CD4-positive, alpha-beta T cell treated with Interferon alpha-2 for 1 hour (primary cell): ENCODE measurements at regions not wholly inside any gene's neighbourhood (a gene's known extent, or its start where the extent isn't known, plus 50 kb on each side); places are given as distances from the start of the nearest gene placed in this dataset.
"Not testable (repeated sequence)": the region's sequence is repeated elsewhere in the genome, so short reads cannot be mapped to it uniquely, and the experiment has no call there.

Experiments used
- DNase-seq, 2 donors: peaks; one replicate each; pipeline ENCODE4 v3.0.0-alpha.2; 2020 to 2022

DNA sequence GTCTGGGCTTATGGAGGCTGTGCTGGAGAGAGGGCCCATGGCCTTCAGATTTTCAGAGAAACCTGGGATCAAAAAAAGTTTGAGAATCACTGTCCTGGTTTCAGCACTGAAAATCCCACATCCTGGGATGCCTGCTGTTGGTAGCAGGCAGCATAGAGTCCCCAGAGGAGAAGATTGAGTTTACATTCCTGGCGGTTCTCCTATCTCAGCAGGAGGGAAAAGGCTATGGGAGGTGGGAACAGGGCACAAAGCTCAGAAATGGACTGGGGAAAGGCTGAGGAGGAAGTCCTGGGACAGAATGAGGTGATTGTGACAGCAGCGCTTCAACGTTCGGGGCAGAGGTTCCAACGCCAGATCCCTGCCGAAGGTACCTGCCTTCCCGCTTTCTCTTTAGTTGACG, 103.4 kb downstream of the ETS2 start:
- no peak for DNase-seq

- DNase-seq = no peak
Observed at GRCh38 chr21:38908537-38908936, 102.8 kb downstream of the ETS2 start.

GRCh38 chr21:38905752-38906151, 100.0 kb downstream of the ETS2 start:
- DNase-seq = no peak

DNA sequence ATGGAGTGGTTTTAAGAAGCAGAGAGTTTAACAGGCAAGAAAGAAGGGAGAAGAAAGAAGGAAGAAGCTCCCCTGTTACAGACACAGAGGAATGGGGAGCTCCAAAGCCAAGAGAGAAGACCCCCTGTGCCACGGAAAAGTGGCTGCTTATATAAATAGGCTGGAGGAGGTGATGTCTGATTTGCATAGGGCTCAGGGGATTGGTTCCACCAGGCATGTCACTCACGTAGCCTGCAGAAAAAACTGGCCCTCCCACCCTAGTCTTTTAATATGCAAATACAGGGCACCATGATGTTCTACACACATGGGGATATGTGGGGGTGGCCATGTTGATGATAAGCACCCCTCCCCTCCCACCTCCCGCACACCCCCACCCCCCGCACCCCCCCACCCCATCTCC, 99.6 kb downstream of the ETS2 start:
- no peak for DNase-seq

DNA sequence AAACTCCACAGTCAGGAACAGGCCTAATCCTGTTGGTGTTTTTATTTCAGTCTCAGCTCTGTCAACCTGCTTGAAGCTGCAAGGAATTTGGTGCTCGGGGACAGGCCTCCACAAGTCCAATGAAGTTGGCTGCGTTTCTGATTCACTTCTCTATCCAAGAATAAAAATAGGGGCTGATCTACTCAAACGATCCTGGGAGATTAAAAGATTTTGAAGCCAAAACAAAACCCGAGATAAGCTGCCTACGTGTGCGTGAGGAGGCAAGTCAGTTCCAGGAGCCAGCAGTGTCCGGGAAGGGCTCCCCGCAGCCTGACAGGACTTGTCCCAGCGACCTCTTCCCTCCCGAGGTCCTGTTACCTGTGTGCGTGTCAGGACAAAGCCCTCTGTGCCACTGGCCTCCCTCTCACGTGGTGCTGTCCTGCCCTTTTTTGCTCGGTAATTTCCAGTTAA, 98.0 kb downstream of the ETS2 start:
- DNase-seq = no peak

- DNase-seq = no peak
Observed at GRCh38 chr21:38902608-38903445, 97.1 kb downstream of the ETS2 start.

DNA sequence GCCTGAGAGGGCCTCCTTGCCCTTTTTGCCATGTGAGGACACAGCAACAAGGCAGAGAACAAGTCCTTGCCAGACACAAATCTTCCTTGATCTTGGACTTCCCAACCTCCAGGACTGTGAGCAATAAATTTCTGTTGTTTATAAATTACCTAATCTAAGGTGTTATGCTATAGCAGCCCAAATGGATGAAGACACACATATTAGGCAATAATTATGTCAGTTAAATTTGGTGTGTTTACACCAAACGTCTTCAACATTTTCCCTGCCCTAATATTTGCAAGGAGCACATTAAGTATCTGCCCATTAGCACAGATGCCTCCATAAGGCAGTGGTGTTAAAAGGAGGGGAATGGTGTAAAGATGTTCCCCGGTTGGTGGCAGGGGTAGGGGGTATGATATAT, 94.8 kb downstream of the ETS2 start:
- DNase-seq = no peak

- not testable (repeated sequence) for DNase-seq
Observed at GRCh38 chr21:38899985-38900384, 94.3 kb downstream of the ETS2 start.

GRCh38 chr21:38899277-38899947, 93.7 kb downstream of the ETS2 start:
- DNase-seq = no peak

DNA sequence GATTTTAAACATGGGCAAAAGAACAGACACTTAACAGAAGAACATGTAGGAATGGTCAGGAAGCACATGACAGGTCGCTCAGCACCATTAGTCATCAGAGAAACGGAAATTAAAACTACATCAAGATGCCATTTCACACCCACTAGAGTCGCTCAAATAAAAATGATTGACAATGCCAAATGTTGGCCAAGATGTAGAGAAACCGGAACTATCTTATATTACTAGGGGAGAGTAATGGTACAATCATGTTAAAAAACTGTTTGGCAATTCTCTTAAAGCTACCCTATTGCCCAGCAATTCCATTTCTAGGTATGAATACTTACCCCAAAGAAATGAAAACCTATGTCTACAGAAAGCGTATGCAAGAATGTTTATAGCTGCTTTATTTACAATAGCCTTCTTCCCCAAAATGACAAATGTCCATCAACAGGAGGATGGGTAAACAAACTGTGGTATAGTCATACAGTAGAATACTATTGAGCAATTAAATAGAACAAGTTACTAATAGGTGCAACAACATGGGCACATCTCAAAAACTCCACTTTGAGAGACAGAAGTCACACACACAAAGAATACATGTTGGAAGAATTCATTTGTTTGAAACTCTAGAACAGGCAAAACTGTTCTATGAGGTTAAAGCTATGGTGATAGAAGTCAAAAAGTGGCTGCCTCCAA, 92.8 kb downstream of the ETS2 start:
- DNase-seq = no peak

- no peak for DNase-seq
Observed at GRCh38 chr21:38897532-38898421, 92.0 kb downstream of the ETS2 start.

DNA sequence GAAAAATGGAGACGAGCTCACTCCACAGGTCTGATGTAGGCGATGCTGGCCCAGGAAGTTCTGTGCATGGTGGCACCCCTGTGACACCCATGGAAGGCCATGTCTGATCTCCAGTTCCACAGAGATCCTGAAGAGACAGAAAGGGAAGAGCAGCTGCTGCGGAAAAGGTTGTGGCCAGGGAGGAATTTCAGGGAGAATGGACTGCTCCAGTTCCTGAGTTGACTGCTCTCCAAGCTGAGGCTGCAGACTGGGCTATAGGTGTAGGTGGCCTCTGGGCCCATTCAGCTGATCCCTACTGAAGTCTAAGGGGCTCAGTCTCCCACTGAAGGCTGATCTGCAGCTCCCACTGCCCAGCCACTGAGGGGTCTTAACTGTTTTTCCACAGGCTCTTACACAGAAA, 89.2 kb downstream of the ETS2 start:
- no peak for DNase-seq

- no peak for DNase-seq
Observed at GRCh38 chr21:38888991-38889561, 83.3 kb downstream of the ETS2 start.

DNA sequence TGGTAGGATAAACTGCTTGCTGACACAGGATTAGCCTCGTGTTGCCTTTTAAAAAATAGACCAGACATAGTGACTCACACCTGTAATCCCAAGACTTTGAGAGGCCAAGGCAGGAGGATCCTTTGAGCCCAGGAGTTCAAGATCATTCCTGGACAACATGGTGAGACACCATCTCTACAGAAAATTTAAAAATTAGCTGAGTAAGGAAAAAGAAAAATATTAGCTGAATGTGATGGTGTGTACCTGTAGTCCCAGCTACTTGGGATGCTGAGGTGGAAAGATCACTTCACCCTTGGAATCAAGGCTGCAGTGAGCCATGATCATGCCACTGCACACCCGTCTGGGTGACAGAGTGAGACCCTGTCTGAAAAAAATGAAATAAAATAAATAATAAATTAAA, 82.0 kb downstream of the ETS2 start:
- no peak for DNase-seq

DNA sequence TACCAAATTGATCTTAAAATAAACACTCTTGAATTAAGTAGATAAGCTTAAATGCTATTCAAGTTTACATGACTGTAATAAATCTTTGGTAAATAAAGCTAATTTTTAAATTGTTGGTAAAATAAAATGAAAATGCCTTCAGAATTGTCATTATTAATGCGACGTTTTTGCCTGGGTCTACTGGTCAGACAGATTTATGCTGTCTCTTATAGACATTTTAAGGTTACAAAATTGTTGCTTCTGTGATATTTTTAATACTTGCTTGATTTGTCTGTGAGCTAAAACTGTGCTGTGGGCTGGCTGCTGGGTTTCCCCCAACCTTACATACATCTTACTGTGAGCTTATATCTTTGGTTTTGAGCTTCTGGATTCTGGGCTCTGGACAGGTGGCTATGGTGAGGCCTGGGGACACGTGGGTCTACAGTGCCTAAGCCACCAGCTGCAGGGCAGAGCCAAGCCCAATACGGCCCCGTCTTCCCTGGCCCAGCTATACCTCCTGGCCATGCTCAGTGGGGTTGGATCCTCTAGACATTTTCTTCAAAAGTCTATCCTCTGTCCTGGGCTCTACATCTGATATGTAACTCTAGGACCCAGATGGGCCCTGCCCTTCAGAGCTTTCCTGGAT, 81.4 kb downstream of the ETS2 start:
- no peak for DNase-seq

- DNase-seq = no peak
Observed at GRCh38 chr21:38885909-38886308, 80.2 kb downstream of the ETS2 start.

- DNase-seq = no peak
Observed at GRCh38 chr21:38884440-38884839, 78.7 kb downstream of the ETS2 start.

DNA sequence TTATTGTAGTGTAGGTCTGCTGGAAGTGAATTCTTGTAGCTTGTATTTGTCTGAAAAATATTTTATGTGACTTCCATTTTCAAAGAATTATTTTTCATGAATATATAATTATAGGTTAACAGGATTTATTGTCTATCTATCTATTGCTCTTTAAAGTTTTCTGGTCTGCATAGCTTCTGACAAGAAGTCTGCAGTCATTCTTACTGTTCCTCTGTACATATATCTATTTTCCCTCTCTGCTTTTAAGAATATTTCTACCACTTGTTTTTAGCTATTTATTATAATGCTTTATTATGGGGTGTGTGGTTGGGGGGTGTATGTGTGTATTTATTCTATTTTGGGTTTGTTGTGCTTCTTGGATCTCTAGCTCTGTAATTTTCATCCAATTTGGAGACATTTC, 77.4 kb downstream of the ETS2 start:
- DNase-seq = no peak

DNA sequence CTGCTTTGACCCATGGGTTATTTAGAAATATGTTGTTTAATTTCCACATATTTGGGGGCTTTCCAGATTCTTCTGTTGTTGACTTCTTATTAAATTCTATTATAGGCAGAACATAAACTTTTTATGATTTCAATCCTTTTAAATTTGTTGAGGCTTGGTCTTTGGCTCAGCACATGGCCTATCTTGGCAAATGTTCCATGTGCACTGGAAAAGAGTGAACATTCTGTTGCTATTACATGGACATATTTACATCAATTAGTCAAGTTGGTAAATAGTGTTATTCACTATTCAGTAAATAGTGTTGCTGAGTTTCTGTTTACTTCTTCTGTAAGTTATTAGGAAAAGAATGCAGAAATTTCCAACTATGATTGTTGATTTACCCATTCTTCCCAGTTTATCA, 75.4 kb downstream of the ETS2 start:
- no peak for DNase-seq

DNA sequence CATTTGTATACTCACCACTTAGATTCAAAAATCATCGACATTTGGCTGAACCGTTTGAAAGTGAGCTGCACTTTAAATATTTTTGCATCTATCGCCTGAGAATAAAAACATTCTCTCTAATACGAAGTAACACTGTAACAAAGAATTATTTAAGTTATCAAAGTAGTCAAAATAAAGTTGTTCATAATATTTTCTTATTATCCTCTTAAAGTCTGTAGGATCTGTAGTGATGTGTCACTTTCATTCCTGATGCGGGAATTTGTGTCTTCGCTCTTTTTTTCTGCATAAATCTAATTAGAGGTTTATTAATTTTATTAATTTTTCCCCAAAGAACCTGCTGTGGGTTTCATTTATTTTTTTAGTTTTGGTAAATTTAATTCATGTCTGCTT, 74.8 kb downstream of the ETS2 start:
- no peak for DNase-seq

DNA sequence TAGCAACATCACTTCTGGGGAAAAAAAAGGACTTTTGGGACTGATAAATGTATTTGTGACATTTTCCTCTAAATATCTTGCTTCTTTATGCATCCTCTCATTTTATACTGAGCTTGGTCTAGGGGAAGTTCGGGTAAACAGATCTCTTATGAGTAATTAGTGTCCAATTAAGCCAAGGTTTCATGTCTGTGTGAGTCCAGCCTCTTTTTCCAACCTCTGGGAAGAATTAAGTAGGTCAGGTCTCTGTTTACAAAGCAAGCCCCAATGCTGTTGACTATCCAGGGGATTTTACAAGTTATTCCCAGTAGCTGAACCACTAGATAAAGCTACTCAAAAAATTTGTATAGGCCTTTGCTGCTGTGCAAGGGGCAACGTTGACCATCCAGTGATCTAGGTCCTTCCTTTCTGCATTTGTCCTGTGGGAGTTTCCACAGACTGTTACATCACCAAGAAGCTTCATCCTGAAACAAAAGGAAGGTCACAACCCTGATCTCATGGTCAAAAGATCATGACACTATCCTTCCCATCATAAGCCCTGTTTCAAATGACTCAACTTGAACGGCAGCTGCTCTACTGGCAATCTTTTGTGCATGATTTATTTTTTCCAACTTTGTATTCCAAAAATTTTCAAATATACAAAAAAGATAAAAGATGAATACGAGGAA, 74.3 kb downstream of the ETS2 start:
- DNase-seq = no peak
